K562 (cell line): ENCODE measurements at regions not wholly inside any gene's neighbourhood (a gene's known extent, or its start where the extent isn't known, plus 50 kb on each side); places are given as distances from the start of the nearest gene placed in this dataset.

Source experiments
- ARHGAP35 ChIP-seq: fragments of 450-650 bp; IDR thresholded peaks from 2 replicates; pipeline ENCODE4 v1.6.1; 2018; ENCODE audit not compliant: partially characterized antibody
- CBX5 ChIP-seq: IDR thresholded peaks from 2 replicates; pipeline ENCODE4 v1.6.1; 2014; ENCODE audit warnings: low read depth, borderline replicate concordance
- CHD2 ChIP-seq: IDR thresholded peaks from 2 replicates; pipeline ENCODE4 v1.6.1; 2011; ENCODE audit warnings: low read depth, low read length
- CTCF ChIP-seq, 3 experiments: IDR thresholded peaks in 2 of 3; conservative IDR thresholded peaks in 1 of 3; 2 replicates each; pipeline ENCODE4 v1.5.1; 2011 to 2012; ENCODE audit warnings: low read length in 3 of 3, mild to moderate bottlenecking in 3 of 3, control low read depth in 2 of 3, improper control_type of control experiment in 1 of 3, inconsistent platforms in 1 of 3, low read depth in 1 of 3, mixed read lengths in 1 of 3, moderate library complexity in 1 of 3; ENCODE audit not compliant: insufficient read depth in 2 of 3
- DACH1 ChIP-seq: fragments of 450-650 bp; IDR thresholded peaks from 2 replicates; pipeline ENCODE4 v1.6.1; 2018; ENCODE audit not compliant: partially characterized antibody
- E4F1 ChIP-seq: fragments of 250-450 bp; sonication (Bioruptor Pico); IDR thresholded peaks from 2 replicates; pipeline ENCODE4 v1.5.0; 2021; ENCODE audit warnings: mild to moderate bottlenecking, borderline replicate concordance
- HMBOX1 ChIP-seq: sonication (generic); IDR thresholded peaks from 2 replicates; pipeline ENCODE4 v1.6.1; 2016
- RCOR1 ChIP-seq, 2 experiments: IDR thresholded peaks; 2 replicates each; pipeline ENCODE4 v1.6.1; 2012; ENCODE audit warnings: low read depth in 2 of 2, low read length in 2 of 2, borderline replicate concordance in 1 of 2, improper control_type of control experiment in 1 of 2
- SMAD4 ChIP-seq: fragments of 250-450 bp; sonication (Bioruptor Pico); conservative IDR thresholded peaks from 2 replicates; pipeline ENCODE4 v1.8.0; 2021; ENCODE audit warnings: inconsistent platforms, mild to moderate bottlenecking, moderate library complexity
- ZBTB49 ChIP-seq: sonication (generic); formaldehyde crosslinking; IDR thresholded peaks from 2 replicates; pipeline ENCODE4 v1.8.0; 2022; ENCODE audit warnings: missing genetic modification reagents, mild to moderate bottlenecking, borderline replicate concordance
- ZBTB7A ChIP-seq: IDR thresholded peaks from 2 replicates; pipeline ENCODE4 v1.6.1; 2011; ENCODE audit warnings: low read depth, mild to moderate bottlenecking, low read length, moderate library complexity, borderline replicate concordance; ENCODE audit not compliant: control insufficient read depth
- ZNF444 ChIP-seq: fragments of 250-450 bp; sonication (Bioruptor Pico); IDR thresholded peaks from 2 replicates; pipeline ENCODE4 v1.4.0; 2020; ENCODE audit warnings: mild to moderate bottlenecking, moderate library complexity

- TF ChIP-seq ZBTB49 (CRISPR knock-in tag) (no peak), E4F1 (CRISPR knock-in tag) (no peak), RCOR1 (IDR thresholded peaks at IDR 0.05; ENCODE audit: borderline replicate concordance in 1 of 2, low read depth in 2 of 2, low read length in 2 of 2) (no peak), DACH1 (no peak), ZNF444 (CRISPR knock-in tag) (no peak), CHD2 (no peak), CTCF (IDR thresholded peaks at IDR 0.05 in 2 of 3, conservative IDR thresholded peaks at IDR 0.05 in 1 of 3; ENCODE audit: insufficient read depth in 2 of 3, low read depth in 1 of 3, low read length in 3 of 3) (no peak), ARHGAP35 (no peak), SMAD4 (CRISPR knock-in tag) (no peak), HMBOX1 (no peak), CBX5 (no peak), ZBTB7A (no peak)
These were observed 367.4 kb downstream of the FBXO15 start for GRCh38 chr18:73780218-73780617.
